HG02623 (cell line): ENCODE measurements at regions not wholly inside any gene's neighbourhood (a gene's known extent, or its start where the extent isn't known, plus 50 kb on each side); places are given as distances from the start of the nearest gene placed in this dataset.

Experiments
- ATAC-seq: cut with Tn5 transposase; IDR thresholded peaks from one replicate; pipeline ENCODE4 v1.9.1; 2021; ENCODE audit warnings: moderate library complexity; ENCODE audit not compliant: unreplicated experiment

GRCh38 chr7:136339464-136339863 is 362.3 kb upstream of the MTPN start:
- no peak for ATAC-seq

- no peak for ATAC-seq
Measured at GRCh38 chr7:136336932-136337331, 359.8 kb upstream of the MTPN start.

GRCh38 chr7:136333636-136334035 is 356.5 kb upstream of the MTPN start:
- ATAC-seq = no peak

GRCh38 chr7:136326045-136326609 is 349.0 kb upstream of the MTPN start:
- no peak for ATAC-seq

GRCh38 chr7:136325578-136325977 is 348.4 kb upstream of the MTPN start:
- ATAC-seq = no peak

GRCh38 chr7:136325027-136325426 is 347.9 kb upstream of the MTPN start:
- ATAC-seq = no peak

GRCh38 chr7:136324073-136324704 is 347.0 kb upstream of the MTPN start:
- no peak for ATAC-seq

- peak; percentile 78 for ATAC-seq
Measured at GRCh38 chr7:136312592-136312991, 335.4 kb upstream of the MTPN start.

- ATAC-seq = no peak
Measured at GRCh38 chr7:136309407-136309806, 332.2 kb upstream of the MTPN start.

GRCh38 chr7:136308230-136308629 is 331.1 kb upstream of the MTPN start:
- ATAC-seq = no peak

- no peak for ATAC-seq
Measured at GRCh38 chr7:136303162-136303561, 326.0 kb upstream of the MTPN start.

GRCh38 chr7:136302049-136302448 is 324.9 kb upstream of the MTPN start:
- no peak for ATAC-seq

- ATAC-seq = no peak
Measured at GRCh38 chr7:136294977-136295376, 317.8 kb upstream of the MTPN start.

- ATAC-seq = no peak
Measured at GRCh38 chr7:136293841-136294391, 316.8 kb upstream of the MTPN start.

GRCh38 chr7:136293272-136293671 is 316.1 kb upstream of the MTPN start:
- peak; percentile 91 for ATAC-seq

GRCh38 chr7:136292365-136292764 is 315.2 kb upstream of the MTPN start:
- no peak for ATAC-seq

GRCh38 chr7:136290351-136290750 is 313.2 kb upstream of the MTPN start:
- ATAC-seq = no peak

- ATAC-seq = no peak
Measured at GRCh38 chr7:136278057-136278456, 300.9 kb upstream of the MTPN start.

GRCh38 chr7:136275794-136276193 is 298.6 kb upstream of the MTPN start:
- no peak for ATAC-seq

- no peak for ATAC-seq
Measured at GRCh38 chr7:136274636-136275345, 297.6 kb upstream of the MTPN start.

GRCh38 chr7:136272934-136273333 is 295.8 kb upstream of the MTPN start:
- ATAC-seq = no peak

GRCh38 chr7:136267822-136268221 is 290.7 kb upstream of the MTPN start:
- no peak for ATAC-seq
